ENCODE measurements at regions not wholly inside any gene's neighbourhood (a gene's known extent, or its start where the extent isn't known, plus 50 kb on each side); places are given as distances from the start of the nearest gene placed in this dataset.
"Not testable (repeated sequence)": the region's sequence is repeated elsewhere in the genome, so short reads cannot be mapped to it uniquely, and the experiment has no call there.

- H3K4me3 ChIP-seq (ENCODE audit: low read depth in 1 of 2, low read length in 2 of 2); H3K4me1 ChIP-seq (ENCODE audit: control insufficient read depth in 1 of 2, insufficient read depth in 2 of 2, low read length in 2 of 2); H3K9me3 ChIP-seq (ENCODE audit: control insufficient read depth in 1 of 2, low read length in 2 of 2); H3K27me3 ChIP-seq (ENCODE audit: control insufficient read depth in 1 of 2, insufficient read depth in 2 of 2, low read length in 2 of 2); H3K9ac ChIP-seq (ENCODE audit: low read depth in 1 of 2, low read length in 2 of 2); H3K36me3 ChIP-seq (ENCODE audit: control insufficient read depth in 1 of 2, insufficient read depth in 2 of 2, low read length in 2 of 2); H3K27ac ChIP-seq (ENCODE audit: low read depth, low read length): not testable (repeated sequence)
These were observed 80.1 kb upstream of the NOTCH2NLA start for GRCh38 chr1:146308892-146309291.

GRCh38 chr1:146308152-146308551, 79.3 kb upstream of the NOTCH2NLA start:
- H3K27ac ChIP-seq (ENCODE audit: low read depth, low read length); H3K36me3 ChIP-seq (ENCODE audit: control insufficient read depth in 1 of 2, insufficient read depth in 2 of 2, low read length in 2 of 2); H3K4me3 ChIP-seq (ENCODE audit: low read depth in 1 of 2, low read length in 2 of 2); H3K4me1 ChIP-seq (ENCODE audit: control insufficient read depth in 1 of 2, insufficient read depth in 2 of 2, low read length in 2 of 2); H3K9ac ChIP-seq (ENCODE audit: low read depth in 1 of 2, low read length in 2 of 2); H3K27me3 ChIP-seq (ENCODE audit: control insufficient read depth in 1 of 2, insufficient read depth in 2 of 2, low read length in 2 of 2); H3K9me3 ChIP-seq (ENCODE audit: control insufficient read depth in 1 of 2, low read length in 2 of 2): not testable (repeated sequence)

- H3K9me3 ChIP-seq (ENCODE audit: control insufficient read depth in 1 of 2, low read length in 2 of 2); H3K27me3 ChIP-seq (ENCODE audit: control insufficient read depth in 1 of 2, insufficient read depth in 2 of 2, low read length in 2 of 2); H3K27ac ChIP-seq (ENCODE audit: low read depth, low read length); H3K4me3 ChIP-seq (ENCODE audit: low read depth in 1 of 2, low read length in 2 of 2); H3K4me1 ChIP-seq (ENCODE audit: control insufficient read depth in 1 of 2, insufficient read depth in 2 of 2, low read length in 2 of 2); H3K9ac ChIP-seq (ENCODE audit: low read depth in 1 of 2, low read length in 2 of 2); H3K36me3 ChIP-seq (ENCODE audit: control insufficient read depth in 1 of 2, insufficient read depth in 2 of 2, low read length in 2 of 2): not testable (repeated sequence)
These were observed 78.8 kb upstream of the NOTCH2NLA start for GRCh38 chr1:146307632-146308031.

- not testable (repeated sequence) for H3K4me3 ChIP-seq (ENCODE audit: low read depth in 1 of 2, low read length in 2 of 2); H3K9me3 ChIP-seq (ENCODE audit: control insufficient read depth in 1 of 2, low read length in 2 of 2); H3K27me3 ChIP-seq (ENCODE audit: control insufficient read depth in 1 of 2, insufficient read depth in 2 of 2, low read length in 2 of 2); H3K27ac ChIP-seq (ENCODE audit: low read depth, low read length); H3K36me3 ChIP-seq (ENCODE audit: control insufficient read depth in 1 of 2, insufficient read depth in 2 of 2, low read length in 2 of 2); H3K4me1 ChIP-seq (ENCODE audit: control insufficient read depth in 1 of 2, insufficient read depth in 2 of 2, low read length in 2 of 2); H3K9ac ChIP-seq (ENCODE audit: low read depth in 1 of 2, low read length in 2 of 2)
These were observed 77.8 kb upstream of the NOTCH2NLA start for GRCh38 chr1:146306651-146307050.

GRCh38 chr1:146305442-146305841, 76.6 kb upstream of the NOTCH2NLA start:
- not testable (repeated sequence) for H3K4me3 ChIP-seq (ENCODE audit: low read depth in 1 of 2, low read length in 2 of 2); H3K9ac ChIP-seq (ENCODE audit: low read depth in 1 of 2, low read length in 2 of 2); H3K27me3 ChIP-seq (ENCODE audit: control insufficient read depth in 1 of 2, insufficient read depth in 2 of 2, low read length in 2 of 2); H3K27ac ChIP-seq (ENCODE audit: low read depth, low read length); H3K9me3 ChIP-seq (ENCODE audit: control insufficient read depth in 1 of 2, low read length in 2 of 2); H3K4me1 ChIP-seq (ENCODE audit: control insufficient read depth in 1 of 2, insufficient read depth in 2 of 2, low read length in 2 of 2); H3K36me3 ChIP-seq (ENCODE audit: control insufficient read depth in 1 of 2, insufficient read depth in 2 of 2, low read length in 2 of 2)

- H3K4me1 ChIP-seq (ENCODE audit: control insufficient read depth in 1 of 2, insufficient read depth in 2 of 2, low read length in 2 of 2); H3K4me3 ChIP-seq (ENCODE audit: low read depth in 1 of 2, low read length in 2 of 2); H3K27me3 ChIP-seq (ENCODE audit: control insufficient read depth in 1 of 2, insufficient read depth in 2 of 2, low read length in 2 of 2); H3K9me3 ChIP-seq (ENCODE audit: control insufficient read depth in 1 of 2, low read length in 2 of 2); H3K9ac ChIP-seq (ENCODE audit: low read depth in 1 of 2, low read length in 2 of 2); H3K36me3 ChIP-seq (ENCODE audit: control insufficient read depth in 1 of 2, insufficient read depth in 2 of 2, low read length in 2 of 2); H3K27ac ChIP-seq (ENCODE audit: low read depth, low read length): not testable (repeated sequence)
These were observed 69.7 kb upstream of the NOTCH2NLA start for GRCh38 chr1:146298575-146298897.

- H3K27me3 ChIP-seq (ENCODE audit: control insufficient read depth in 1 of 2, insufficient read depth in 2 of 2, low read length in 2 of 2); H3K4me1 ChIP-seq (ENCODE audit: control insufficient read depth in 1 of 2, insufficient read depth in 2 of 2, low read length in 2 of 2); H3K9ac ChIP-seq (ENCODE audit: low read depth in 1 of 2, low read length in 2 of 2); H3K9me3 ChIP-seq (ENCODE audit: control insufficient read depth in 1 of 2, low read length in 2 of 2); H3K27ac ChIP-seq (ENCODE audit: low read depth, low read length); H3K36me3 ChIP-seq (ENCODE audit: control insufficient read depth in 1 of 2, insufficient read depth in 2 of 2, low read length in 2 of 2); H3K4me3 ChIP-seq (ENCODE audit: low read depth in 1 of 2, low read length in 2 of 2): not testable (repeated sequence)
These were observed 69.2 kb upstream of the NOTCH2NLA start for GRCh38 chr1:146297781-146298574.

- not testable (repeated sequence) for H3K27ac ChIP-seq (ENCODE audit: low read depth, low read length); H3K9ac ChIP-seq (ENCODE audit: low read depth in 1 of 2, low read length in 2 of 2); H3K9me3 ChIP-seq (ENCODE audit: control insufficient read depth in 1 of 2, low read length in 2 of 2); H3K36me3 ChIP-seq (ENCODE audit: control insufficient read depth in 1 of 2, insufficient read depth in 2 of 2, low read length in 2 of 2); H3K4me1 ChIP-seq (ENCODE audit: control insufficient read depth in 1 of 2, insufficient read depth in 2 of 2, low read length in 2 of 2); H3K27me3 ChIP-seq (ENCODE audit: control insufficient read depth in 1 of 2, insufficient read depth in 2 of 2, low read length in 2 of 2); H3K4me3 ChIP-seq (ENCODE audit: low read depth in 1 of 2, low read length in 2 of 2)
These were observed 64.4 kb upstream of the NOTCH2NLA start for GRCh38 chr1:146292940-146293936.

- H3K36me3 ChIP-seq (ENCODE audit: control insufficient read depth in 1 of 2, insufficient read depth in 2 of 2, low read length in 2 of 2); H3K4me3 ChIP-seq (ENCODE audit: low read depth in 1 of 2, low read length in 2 of 2); H3K4me1 ChIP-seq (ENCODE audit: control insufficient read depth in 1 of 2, insufficient read depth in 2 of 2, low read length in 2 of 2); H3K27ac ChIP-seq (ENCODE audit: low read depth, low read length); H3K9me3 ChIP-seq (ENCODE audit: control insufficient read depth in 1 of 2, low read length in 2 of 2); H3K9ac ChIP-seq (ENCODE audit: low read depth in 1 of 2, low read length in 2 of 2); H3K27me3 ChIP-seq (ENCODE audit: control insufficient read depth in 1 of 2, insufficient read depth in 2 of 2, low read length in 2 of 2): not testable (repeated sequence)
These were observed 63.6 kb upstream of the NOTCH2NLA start for GRCh38 chr1:146292424-146292823.

- H3K4me3 ChIP-seq (ENCODE audit: low read depth in 1 of 2, low read length in 2 of 2); H3K27ac ChIP-seq (ENCODE audit: low read depth, low read length); H3K9ac ChIP-seq (ENCODE audit: low read depth in 1 of 2, low read length in 2 of 2); H3K27me3 ChIP-seq (ENCODE audit: control insufficient read depth in 1 of 2, insufficient read depth in 2 of 2, low read length in 2 of 2); H3K4me1 ChIP-seq (ENCODE audit: control insufficient read depth in 1 of 2, insufficient read depth in 2 of 2, low read length in 2 of 2); H3K9me3 ChIP-seq (ENCODE audit: control insufficient read depth in 1 of 2, low read length in 2 of 2); H3K36me3 ChIP-seq (ENCODE audit: control insufficient read depth in 1 of 2, insufficient read depth in 2 of 2, low read length in 2 of 2): not testable (repeated sequence)
These were observed 59.1 kb upstream of the NOTCH2NLA start for GRCh38 chr1:146287881-146288280.
